Neutrophil (primary cell): ENCODE measurements at regions not wholly inside any gene's neighbourhood (a gene's known extent, or its start where the extent isn't known, plus 50 kb on each side); places are given as distances from the start of the nearest gene placed in this dataset.

Source experiments
- H3K27ac ChIP-seq: fragments of 200-600 bp; sonication (generic); 2 replicates; pipeline ENCODE4 v1.5.1; 2016; ENCODE audit warnings: mild to moderate bottlenecking, moderate library complexity
- H3K27me3 ChIP-seq: fragments of 200-600 bp; sonication (generic); 2 replicates; pipeline ENCODE4 v1.6.0; 2016; ENCODE audit warnings: mild to moderate bottlenecking
- H3K36me3 ChIP-seq: fragments of 200-600 bp; sonication (generic); 2 replicates; pipeline ENCODE4 v1.5.1; 2017
- H3K4me1 ChIP-seq, 2 experiments: fragments of 200-600 bp in 1 of 2; sonication (generic) in 1 of 2; 1 replicate in 1 of 2; 2 replicates in 1 of 2; pipeline versions ENCODE4 v1.5.1 to v1.6.1; 2013 to 2016; ENCODE audit warnings: low read depth in 1 of 2, low read length in 1 of 2, mild to moderate bottlenecking in 1 of 2, moderate library complexity in 1 of 2; ENCODE audit not compliant: control insufficient read depth in 1 of 2, insufficient read depth in 1 of 2
- H3K4me3 ChIP-seq, 2 experiments: fragments of 200-600 bp in 1 of 2; sonication (generic) in 1 of 2; 1 replicate in 1 of 2; 2 replicates in 1 of 2; pipeline ENCODE4 v1.5.1; 2013 to 2016; ENCODE audit warnings: low read depth in 1 of 2, low read length in 1 of 2, mild to moderate bottlenecking in 1 of 2, moderate library complexity in 1 of 2
- H3K9me3 ChIP-seq: fragments of 200-600 bp; sonication (generic); 2 replicates; pipeline ENCODE4 v1.5.1; 2016
- CTCF ChIP-seq: fragments of 200-600 bp; sonication (generic); IDR thresholded peaks from 2 replicates; pipeline ENCODE4 v1.5.1; 2016; ENCODE audit warnings: antibody characterized with exemption

- Histone ChIP-seq H3K36me3 (no peaks in the 10 kb centered on the region), H3K4me1 (no peaks in the 10 kb centered on the region), H3K9me3 (no peaks in the 10 kb centered on the region), H3K4me3 (no peak overlapping the region), H3K27ac (no peak overlapping the region), H3K27me3 (no peaks in the 10 kb centered on the region)
- TF ChIP-seq CTCF: no peak
Measured at GRCh38 chr7:114102996-114103395, 184.2 kb upstream of the PPP1R3A start.

DNA sequence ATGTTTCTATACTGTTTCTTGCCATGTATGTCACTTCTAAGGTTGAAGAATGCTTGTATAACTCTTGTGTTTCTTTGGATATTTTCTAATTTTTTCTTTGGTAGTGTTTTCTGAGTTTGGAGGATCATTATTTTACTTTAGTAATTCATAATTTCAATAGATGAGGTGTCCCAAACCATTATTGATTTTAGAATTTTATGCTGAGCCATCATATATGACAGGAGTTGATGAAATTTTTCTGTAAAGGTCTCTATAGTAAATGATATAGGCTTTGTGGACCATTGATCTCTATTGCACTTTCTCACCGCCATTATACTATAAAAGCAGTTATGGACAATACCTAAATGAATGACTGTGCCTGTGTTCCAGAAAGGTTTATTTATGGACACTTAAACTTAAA is 183.3 kb upstream of the PPP1R3A start:
- no peaks in the 10 kb centered on the region for H3K27me3 ChIP-seq
- no peaks in the 10 kb centered on the region for H3K4me1 ChIP-seq

GRCh38 chr7:114100810-114101209 is 182.0 kb upstream of the PPP1R3A start:
- no peaks in the 10 kb centered on the region for H3K36me3 ChIP-seq
- H3K4me1 ChIP-seq: no peaks in the 10 kb centered on the region
- H3K27ac ChIP-seq: no peak overlapping the region
- no peaks in the 10 kb centered on the region for H3K9me3 ChIP-seq
- TF ChIP-seq CTCF: no peak
- H3K27me3 ChIP-seq: no peaks in the 10 kb centered on the region
- H3K4me3 ChIP-seq: no peak overlapping the region

More for the DNA sequence above, 183.3 kb upstream of the PPP1R3A start:
- Histone ChIP-seq H3K27ac (no peak overlapping the region), H3K4me3 (no peak overlapping the region), H3K36me3 (no peaks in the 10 kb centered on the region), H3K9me3 (no peaks in the 10 kb centered on the region)
- no peak for TF ChIP-seq CTCF

GRCh38 chr7:114099337-114099736 is 180.5 kb upstream of the PPP1R3A start:
- H3K4me1 ChIP-seq: no peaks in the 10 kb centered on the region
- H3K4me3 ChIP-seq: no peak overlapping the region
- no peaks in the 10 kb centered on the region for H3K9me3 ChIP-seq
- H3K27ac ChIP-seq: no peak overlapping the region
- no peaks in the 10 kb centered on the region for H3K36me3 ChIP-seq
- no peaks in the 10 kb centered on the region for H3K27me3 ChIP-seq
- no peak for TF ChIP-seq CTCF

DNA sequence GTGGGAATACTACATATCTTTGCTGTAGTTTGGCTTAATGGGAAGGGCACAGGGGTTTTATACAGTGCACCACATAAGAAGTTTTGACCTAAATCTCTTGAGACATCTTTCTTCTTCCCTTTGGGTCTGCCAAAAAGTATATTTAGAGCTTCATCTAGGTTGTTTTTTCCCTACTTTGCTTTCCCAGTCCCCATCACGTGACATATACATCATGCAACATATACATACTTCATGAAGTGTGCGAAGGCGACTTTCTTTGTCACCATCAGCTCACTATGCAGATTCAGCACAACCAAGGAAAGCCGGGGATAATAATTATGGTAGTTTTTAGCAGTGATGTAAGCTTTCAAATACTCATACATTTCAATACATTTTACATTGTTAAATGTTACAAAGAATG is 177.1 kb upstream of the PPP1R3A start:
- H3K4me3 ChIP-seq: no peak overlapping the region
- H3K27ac ChIP-seq: no peak overlapping the region
- no peaks in the 10 kb centered on the region for H3K36me3 ChIP-seq
- H3K4me1 ChIP-seq: no peaks in the 10 kb centered on the region
- H3K9me3 ChIP-seq: no peaks in the 10 kb centered on the region
- H3K27me3 ChIP-seq: peaks cover 26% of the 10 kb centered on the region
- TF ChIP-seq CTCF: no peak

DNA sequence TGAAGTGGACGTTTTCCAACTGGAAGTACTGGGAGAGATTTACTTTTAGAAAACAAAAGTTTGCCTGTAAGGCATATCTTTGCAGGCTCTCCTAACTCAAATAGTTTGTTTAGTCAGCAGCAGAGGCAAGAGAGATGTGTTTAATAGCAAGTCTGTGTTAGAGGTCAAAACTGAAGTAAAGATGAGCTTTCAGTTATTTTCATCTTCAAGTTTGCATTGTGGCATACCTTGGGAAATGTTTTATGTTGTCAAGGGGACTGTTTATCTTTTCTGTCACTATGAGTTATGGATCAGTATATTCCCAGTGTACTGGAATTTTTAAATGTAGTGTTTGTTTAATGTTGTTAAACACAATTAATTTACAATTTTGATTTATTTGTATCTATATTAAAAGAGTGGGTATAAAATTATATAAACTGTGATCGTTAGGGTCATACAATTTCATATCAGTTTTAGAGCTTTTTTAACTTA is 169.7 kb upstream of the PPP1R3A start:
- Histone ChIP-seq H3K36me3 (no peaks in the 10 kb centered on the region), H3K9me3 (no peaks in the 10 kb centered on the region), H3K4me3 (no peak overlapping the region), H3K27ac (no peak overlapping the region), H3K4me1 (peaks cover 27 to 29% of the 10 kb centered on the region in 2 experiments), H3K27me3 (peaks cover 99% of the 10 kb centered on the region)
- no peak for TF ChIP-seq CTCF
